Stimulated activated CD4-positive, alpha-beta T cell treated with anti-CD3 and anti-CD28 coated beads, Interleukin-12 subunit alpha, Interleukin-12 subunit beta, amount 100 ng/mL, for 48 hours (primary cell): ENCODE measurements at regions not wholly inside any gene's neighbourhood (a gene's known extent, or its start where the extent isn't known, plus 50 kb on each side); places are given as distances from the start of the nearest gene placed in this dataset.

Source experiments
- DNase-seq, 3 donors: peaks; one replicate each; pipeline ENCODE4 v3.0.0-alpha.2; 2020; ENCODE audit warnings: low read depth in 2 of 3, low spot score in 1 of 3

GRCh38 chr16:52597772-52598483, 51.0 kb upstream of the TOX3 start:
- no peak for DNase-seq

DNA sequence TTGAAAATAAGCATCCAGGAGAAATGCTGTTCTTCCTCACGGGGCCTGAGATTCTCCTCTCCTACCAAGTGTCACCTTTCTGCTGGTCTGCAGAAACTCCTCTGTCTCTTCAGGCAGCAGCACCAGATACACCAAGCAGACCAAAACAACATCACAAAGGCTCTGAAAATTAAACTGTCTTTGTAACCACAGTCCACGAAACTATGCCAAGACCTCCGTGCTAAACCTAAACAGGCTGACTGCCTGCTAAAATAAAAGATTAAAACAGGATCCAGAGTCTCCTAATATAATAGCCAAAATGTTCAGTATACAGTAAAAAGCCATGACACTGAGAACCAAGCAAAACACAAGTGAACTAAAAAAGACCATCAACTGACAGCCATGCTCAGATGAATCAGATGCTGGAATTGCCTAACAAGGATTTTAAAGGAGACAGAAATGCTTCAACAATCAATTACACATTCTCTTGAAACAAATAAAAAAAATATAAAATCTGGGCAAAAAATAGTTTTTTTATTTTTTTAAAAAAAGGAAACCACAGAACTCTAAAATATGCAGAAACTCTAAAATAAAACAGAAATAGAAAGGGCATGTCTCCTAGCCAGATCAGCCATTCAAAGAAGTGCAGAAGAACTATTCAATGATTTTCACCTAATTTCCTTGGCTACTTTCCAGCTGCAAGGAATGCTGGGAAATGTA, 50.3 kb upstream of the TOX3 start:
- DNase-seq = no peak
